HG03378 (cell line): ENCODE measurements at regions not wholly inside any gene's neighbourhood (a gene's known extent, or its start where the extent isn't known, plus 50 kb on each side); places are given as distances from the start of the nearest gene placed in this dataset.
"Not testable (repeated sequence)": the region's sequence is repeated elsewhere in the genome, so short reads cannot be mapped to it uniquely, and the experiment has no call there.

Experiments
- ATAC-seq: cut with Tn5 transposase; IDR thresholded peaks from one replicate; pipeline ENCODE4 v1.9.1; 2021; ENCODE audit warnings: mild to moderate bottlenecking, moderate library complexity; ENCODE audit not compliant: unreplicated experiment

DNA sequence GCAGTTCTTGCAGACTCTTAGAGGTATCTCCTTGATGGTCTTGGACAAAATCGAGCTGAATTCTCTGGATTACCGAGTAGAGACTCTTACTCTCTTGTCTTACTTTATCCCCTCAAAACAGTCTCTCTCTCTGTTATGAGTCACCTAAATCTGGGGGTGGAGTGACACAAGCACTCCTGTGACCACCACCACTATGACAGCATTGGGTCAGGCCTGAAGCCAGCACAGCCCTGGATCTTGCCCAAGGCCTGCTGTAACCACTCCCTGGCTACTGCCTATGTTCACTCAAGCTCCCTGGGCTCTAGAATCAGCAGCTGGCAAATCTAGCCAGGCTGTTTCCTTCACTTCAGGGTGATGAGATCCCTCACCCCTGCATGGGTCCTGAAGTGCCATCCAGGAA lies 662.5 kb downstream of the LUZP2 start:
- no peak for ATAC-seq

DNA sequence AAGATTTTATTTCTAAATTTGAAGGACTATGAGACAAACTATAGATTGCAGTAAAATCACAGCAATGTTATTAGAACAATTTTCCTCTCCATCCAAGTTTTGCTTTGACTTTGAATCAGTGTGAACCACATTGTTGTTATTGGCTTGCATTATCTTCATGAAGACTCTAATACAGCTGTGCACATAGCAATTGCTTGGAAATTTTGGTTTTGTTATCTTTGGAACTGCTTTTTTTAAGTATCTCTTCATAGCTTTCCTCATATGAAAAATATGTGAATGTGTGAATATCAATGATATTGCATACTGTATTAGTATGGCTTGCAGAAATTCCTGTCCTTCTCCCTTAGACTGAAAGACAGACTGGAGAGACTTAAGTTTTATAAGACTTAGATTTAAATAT lies 666.6 kb downstream of the LUZP2 start:
- ATAC-seq, result no peak

- no peak for ATAC-seq
Observed at GRCh38 chr11:25180187-25180586, 683.3 kb downstream of the LUZP2 start.

DNA sequence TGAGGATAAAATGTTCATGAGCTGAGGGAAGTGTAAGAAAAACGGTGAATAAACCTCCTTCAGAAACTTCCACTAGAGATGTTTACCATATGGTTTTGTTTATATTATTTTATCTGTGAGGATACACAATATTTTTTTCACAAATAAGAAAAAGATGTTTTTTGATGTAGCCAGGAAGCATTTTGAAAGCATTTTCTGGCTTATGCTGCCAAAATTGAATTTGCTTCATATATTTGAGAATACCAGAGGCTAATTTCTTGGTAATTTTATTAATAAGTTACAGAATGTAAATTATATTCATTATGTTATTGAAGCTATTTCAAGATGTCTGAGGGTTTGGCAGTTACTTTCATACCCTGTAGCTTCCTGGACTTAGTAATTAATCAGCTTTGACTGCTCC lies 686.6 kb downstream of the LUZP2 start:
- ATAC-seq, result no peak

GRCh38 chr11:25197515-25197914 lies 700.7 kb downstream of the LUZP2 start:
- no peak for ATAC-seq

GRCh38 chr11:25198704-25199103 lies 701.9 kb downstream of the LUZP2 start:
- ATAC-seq, result no peak

DNA sequence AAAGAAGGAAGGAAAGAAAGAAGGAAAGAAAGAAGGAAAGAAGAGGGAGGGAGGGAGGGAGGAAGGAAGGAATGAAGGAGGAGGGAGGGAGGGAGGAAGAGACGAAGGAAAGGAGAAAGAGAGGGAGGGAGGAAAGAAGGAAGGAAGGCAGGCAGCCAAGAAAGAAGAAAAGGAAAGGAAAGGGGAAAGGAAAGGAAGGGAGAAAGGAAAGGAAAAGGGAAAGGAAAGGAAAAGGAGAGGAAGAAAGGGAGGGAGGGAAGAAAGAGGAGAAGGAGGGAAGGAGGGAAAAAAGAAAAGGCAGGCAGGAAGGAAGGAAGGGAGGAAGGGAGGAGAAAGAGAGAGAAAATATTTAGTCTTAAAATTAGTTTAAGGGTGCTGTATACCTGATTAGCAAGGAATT lies 704.1 kb downstream of the LUZP2 start:
- no peak for ATAC-seq

DNA sequence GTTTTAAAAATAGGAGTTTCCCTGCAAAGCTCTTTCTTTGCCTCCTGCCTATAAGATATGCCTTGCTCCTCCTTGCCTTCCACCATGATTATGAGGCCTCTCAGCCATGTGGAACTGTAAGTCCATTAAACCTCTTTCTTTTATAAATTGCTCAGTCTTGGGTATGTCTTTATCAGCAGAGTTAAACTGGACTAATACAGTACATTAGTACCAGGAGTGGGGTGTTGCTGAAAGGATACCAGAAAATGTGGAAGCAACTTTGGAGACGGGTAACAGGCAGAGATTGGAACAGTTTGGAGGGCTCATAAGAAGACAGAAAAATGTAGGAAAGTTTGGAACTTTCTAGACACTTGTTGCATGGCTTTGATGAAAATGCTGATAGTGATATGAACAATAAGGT lies 709.9 kb downstream of the LUZP2 start:
- no peak for ATAC-seq

- no peak for ATAC-seq
Observed at GRCh38 chr11:25211635-25212254, 714.9 kb downstream of the LUZP2 start.

- ATAC-seq, result no peak
Observed at GRCh38 chr11:25214535-25215176, 717.8 kb downstream of the LUZP2 start.

DNA sequence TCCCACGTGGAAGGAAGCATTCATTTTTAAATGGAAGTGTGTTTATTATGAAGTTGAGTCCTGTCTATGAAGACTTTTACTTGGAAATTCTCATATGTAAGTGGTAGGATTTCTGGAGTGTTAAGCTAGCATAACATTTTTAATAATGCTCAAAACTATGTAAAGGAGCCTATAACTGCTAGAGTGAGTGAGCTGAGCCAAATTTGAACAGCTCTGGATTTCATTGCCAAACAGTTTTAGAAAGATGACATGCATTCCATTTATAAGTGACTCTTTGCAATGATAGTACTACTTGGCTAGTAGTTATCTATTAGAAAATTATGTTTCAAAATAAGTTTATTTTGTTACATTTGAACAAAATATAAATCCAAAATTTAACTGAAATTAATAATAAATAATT lies 721.2 kb downstream of the LUZP2 start:
- ATAC-seq, result no peak

DNA sequence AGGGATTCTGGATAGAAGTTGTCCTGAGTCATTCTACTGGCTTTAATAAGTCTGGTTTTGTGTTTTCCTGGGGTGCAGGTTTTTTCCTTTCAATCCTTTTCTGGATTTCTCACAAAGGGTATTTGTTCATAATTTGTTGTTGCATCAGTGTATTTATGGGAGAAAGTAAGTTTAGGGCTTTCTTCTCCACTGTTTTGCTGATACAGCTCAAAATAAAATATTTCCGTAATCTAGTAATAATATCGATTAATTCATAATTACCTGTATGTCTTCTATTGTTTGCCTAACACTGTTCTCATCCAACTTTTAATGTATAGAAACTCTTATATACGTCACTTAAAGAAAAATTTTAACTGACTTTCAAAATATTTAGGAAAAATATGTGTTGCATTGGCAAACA lies 728.2 kb downstream of the LUZP2 start:
- no peak for ATAC-seq

DNA sequence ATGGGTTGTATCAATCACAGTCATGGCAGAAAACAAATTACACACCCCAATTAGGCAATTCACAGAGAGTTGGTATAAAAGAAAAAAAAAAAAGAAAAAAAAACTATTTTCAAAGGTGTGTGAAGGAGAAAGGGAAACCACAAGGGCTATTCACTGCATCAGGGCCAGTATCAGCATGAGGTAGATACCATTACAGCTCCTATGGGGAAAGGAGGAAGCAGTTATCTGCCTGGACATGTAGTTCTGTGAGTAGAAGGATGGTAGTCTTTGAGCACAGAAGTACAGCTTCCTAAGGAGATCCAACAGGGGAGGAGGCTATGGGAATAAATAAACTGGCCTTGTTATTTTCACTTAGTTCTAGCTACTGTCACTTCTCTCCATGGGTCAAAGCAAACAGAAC lies 746.1 kb downstream of the LUZP2 start:
- no peak for ATAC-seq

GRCh38 chr11:25244126-25244525 lies 747.3 kb downstream of the LUZP2 start:
- ATAC-seq, result no peak

- no peak for ATAC-seq
Observed at GRCh38 chr11:25247336-25247735, 750.5 kb downstream of the LUZP2 start.

DNA sequence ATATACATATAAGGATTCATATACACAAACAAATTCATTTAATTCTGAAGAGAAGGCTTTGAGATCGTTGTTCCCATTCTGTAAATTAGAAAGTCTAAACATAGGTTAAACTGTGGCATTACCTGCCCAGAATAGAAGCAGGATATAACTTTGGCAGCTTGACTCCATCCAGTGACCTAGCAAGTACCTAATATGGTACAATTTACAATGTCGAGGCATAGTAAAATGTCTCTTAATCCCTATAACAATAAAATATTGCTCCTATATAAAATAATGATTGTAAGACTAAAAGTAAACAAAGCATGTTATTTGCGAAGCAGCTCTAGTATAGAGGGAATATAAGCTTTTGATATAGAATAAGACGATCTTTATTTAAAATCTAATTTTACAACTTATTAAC lies 756.0 kb downstream of the LUZP2 start:
- no peak for ATAC-seq

- ATAC-seq, result not testable (repeated sequence)
Observed at GRCh38 chr11:25263861-25264260, 767.0 kb downstream of the LUZP2 start.

- ATAC-seq, result no peak
Observed at GRCh38 chr11:25271301-25271700, 774.4 kb downstream of the LUZP2 start.

- no peak for ATAC-seq
Observed at GRCh38 chr11:25272214-25272613, 775.4 kb downstream of the LUZP2 start.

DNA sequence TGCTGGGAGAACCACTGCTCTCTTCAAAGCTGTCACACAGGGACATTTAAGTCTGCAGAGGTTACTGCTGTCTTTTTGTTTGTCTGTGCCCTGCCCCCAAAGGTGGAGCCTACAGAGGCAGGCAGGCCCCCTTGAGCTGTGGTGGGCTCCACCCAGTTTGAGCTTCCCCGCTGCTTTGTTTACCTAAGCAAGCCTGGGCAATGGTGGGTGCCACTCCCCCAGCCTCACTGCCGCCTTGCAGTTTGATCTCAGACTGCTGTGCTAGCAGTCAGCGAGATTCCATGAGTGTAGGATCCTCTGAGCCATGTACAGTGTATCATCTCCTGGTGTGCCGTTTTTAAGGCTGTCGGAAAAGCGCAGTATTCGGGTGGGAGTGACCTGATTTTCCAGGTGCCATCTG lies 784.0 kb downstream of the LUZP2 start:
- not testable (repeated sequence) for ATAC-seq

DNA sequence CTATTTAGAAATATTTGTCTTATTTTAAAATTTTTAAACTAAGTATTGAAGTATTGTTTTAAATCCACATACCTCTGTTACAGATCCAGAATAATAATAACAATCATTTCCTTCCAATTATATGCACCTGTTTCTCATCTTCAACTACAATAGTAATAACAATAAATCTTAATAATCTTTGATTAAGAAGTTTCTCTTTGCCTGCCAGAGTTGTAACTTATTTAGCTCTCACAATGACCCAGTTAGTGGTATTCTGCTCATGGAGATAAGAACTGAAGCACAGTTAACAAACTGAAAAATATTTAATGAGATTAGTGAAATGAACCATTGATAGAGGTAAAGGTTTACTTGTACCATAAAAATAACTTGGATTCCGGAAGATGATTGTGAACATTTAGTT lies 796.3 kb downstream of the LUZP2 start:
- no peak for ATAC-seq

DNA sequence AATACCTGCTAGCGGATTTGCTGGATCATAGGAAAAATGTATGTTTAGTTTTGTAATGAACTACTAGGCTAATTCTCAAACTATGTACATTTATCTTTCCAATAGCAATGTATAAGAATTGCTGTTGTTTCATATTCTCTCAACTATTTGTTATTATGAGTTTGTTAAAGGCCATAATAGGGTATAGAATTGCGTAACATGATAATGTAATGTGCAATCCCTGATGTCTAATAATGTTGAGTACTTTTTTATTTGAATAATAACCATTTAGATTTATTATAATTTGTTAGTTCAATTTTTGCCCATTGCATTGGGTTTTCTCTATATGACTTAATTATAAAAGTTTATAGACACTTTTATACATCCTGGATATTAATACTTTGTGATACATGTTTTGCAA lies 801.6 kb downstream of the LUZP2 start:
- ATAC-seq, result no peak

DNA sequence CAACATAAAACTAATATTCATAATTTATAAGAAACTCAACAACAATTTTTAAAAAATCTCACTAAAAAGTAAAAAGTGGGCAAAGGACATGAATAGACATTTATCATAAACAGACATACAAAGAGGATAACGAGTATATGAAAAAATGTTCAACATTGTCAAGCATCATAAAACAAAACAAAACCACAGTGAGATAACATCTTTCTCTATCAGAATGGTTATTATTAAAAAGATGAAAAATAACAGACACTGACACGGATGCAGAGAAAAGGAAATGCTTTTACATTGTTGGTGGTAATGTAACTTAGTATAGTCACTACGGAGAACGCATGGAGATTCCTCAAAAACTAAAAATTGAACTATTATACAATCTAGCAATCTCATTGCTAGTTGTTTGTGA lies 813.0 kb downstream of the LUZP2 start:
- ATAC-seq, result no peak
